Ascending aorta (tissue), 2 donors: ENCODE measurements at regions not wholly inside any gene's neighbourhood (a gene's known extent, or its start where the extent isn't known, plus 50 kb on each side); places are given as distances from the start of the nearest gene placed in this dataset.

Source experiments
- DNase-seq, 2 donors: peaks; one replicate each; pipeline ENCODE4 v3.0.0-alpha.2; 2019; ENCODE audit warnings: low spot score in 2 of 2
- H3K27ac ChIP-seq, 2 donors: fragments of 200-600 bp; sonication (generic); one replicate each; pipeline ENCODE4 v1.5.1; 2016 to 2017; ENCODE audit warnings: mild to moderate bottlenecking in 1 of 2
- H3K27me3 ChIP-seq: fragments of 200-600 bp; sonication (generic); one replicate; pipeline ENCODE4 v1.5.1; 2017
- H3K36me3 ChIP-seq, 2 donors: fragments of 200-600 bp; sonication (generic); one replicate each; pipeline ENCODE4 v1.5.1; 2016
- H3K4me1 ChIP-seq, 2 donors: fragments of 200-600 bp; sonication (generic); one replicate each; pipeline ENCODE4 v1.5.1; 2016 to 2017; ENCODE audit warnings: mild to moderate bottlenecking in 1 of 2
- H3K4me3 ChIP-seq, 2 donors: fragments of 200-600 bp; sonication (generic); one replicate each; pipeline ENCODE4 v1.5.1; 2016 to 2017; ENCODE audit warnings: mild to moderate bottlenecking in 1 of 2
- H3K9me3 ChIP-seq, 2 donors: fragments of 200-600 bp; sonication (generic); one replicate each; pipeline ENCODE4 v1.5.1; 2016
- intact Hi-C: fragments of 100-400 bp; cut with DNase I; formaldehyde crosslinking; loops from one replicate; pipeline ENCODE4 v1.15.1; 2023
- TF ChIP-seq, protein P1 (sequence below), 3 experiments: fragments of 200-600 bp in 2 of 3; fragments of 450-650 bp in 1 of 3; sonication (generic) in 2 of 3; IDR thresholded peaks; one replicate each; pipeline ENCODE4 v1.5.1; 2016 to 2019; ENCODE audit warnings: antibody characterized with exemption in 3 of 3, mild to moderate bottlenecking in 1 of 3, moderate library complexity in 1 of 3

DNA sequence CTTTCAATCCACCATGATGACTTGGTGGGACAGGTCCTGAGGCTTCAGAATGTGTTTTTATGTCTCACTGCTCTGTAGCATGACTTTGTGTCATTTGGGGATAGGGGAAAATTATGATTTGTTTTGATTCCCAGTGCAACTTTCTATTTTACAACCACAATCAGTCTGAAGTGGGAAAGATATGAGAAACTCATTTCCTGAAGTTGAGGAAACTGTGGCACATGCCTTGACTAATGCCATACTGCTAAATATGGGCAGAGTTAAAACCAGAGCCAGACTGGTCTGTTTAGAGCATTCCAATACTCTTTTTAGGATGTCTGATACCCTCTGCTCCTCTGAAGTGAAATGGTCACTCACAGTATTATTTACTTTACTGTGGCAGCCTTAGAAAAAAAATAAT lies 307.7 kb downstream of the ADRA2A start:
- Histone ChIP-seq H3K27me3 (no peaks in the 10 kb centered on the region), H3K27ac (no peak overlapping the region), H3K4me3 (no peak overlapping the region), H3K9me3 (no peaks in the 10 kb centered on the region), H3K4me1 (no peaks in the 10 kb centered on the region), H3K36me3 (no peaks in the 10 kb centered on the region)
- intact Hi-C loops, result no loop called here
- TF ChIP-seq, protein P1, sequence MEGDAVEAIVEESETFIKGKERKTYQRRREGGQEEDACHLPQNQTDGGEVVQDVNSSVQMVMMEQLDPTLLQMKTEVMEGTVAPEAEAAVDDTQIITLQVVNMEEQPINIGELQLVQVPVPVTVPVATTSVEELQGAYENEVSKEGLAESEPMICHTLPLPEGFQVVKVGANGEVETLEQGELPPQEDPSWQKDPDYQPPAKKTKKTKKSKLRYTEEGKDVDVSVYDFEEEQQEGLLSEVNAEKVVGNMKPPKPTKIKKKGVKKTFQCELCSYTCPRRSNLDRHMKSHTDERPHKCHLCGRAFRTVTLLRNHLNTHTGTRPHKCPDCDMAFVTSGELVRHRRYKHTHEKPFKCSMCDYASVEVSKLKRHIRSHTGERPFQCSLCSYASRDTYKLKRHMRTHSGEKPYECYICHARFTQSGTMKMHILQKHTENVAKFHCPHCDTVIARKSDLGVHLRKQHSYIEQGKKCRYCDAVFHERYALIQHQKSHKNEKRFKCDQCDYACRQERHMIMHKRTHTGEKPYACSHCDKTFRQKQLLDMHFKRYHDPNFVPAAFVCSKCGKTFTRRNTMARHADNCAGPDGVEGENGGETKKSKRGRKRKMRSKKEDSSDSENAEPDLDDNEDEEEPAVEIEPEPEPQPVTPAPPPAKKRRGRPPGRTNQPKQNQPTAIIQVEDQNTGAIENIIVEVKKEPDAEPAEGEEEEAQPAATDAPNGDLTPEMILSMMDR (IDR thresholded peaks at IDR 0.05), result no peak
- no peak for DNase-seq

DNA sequence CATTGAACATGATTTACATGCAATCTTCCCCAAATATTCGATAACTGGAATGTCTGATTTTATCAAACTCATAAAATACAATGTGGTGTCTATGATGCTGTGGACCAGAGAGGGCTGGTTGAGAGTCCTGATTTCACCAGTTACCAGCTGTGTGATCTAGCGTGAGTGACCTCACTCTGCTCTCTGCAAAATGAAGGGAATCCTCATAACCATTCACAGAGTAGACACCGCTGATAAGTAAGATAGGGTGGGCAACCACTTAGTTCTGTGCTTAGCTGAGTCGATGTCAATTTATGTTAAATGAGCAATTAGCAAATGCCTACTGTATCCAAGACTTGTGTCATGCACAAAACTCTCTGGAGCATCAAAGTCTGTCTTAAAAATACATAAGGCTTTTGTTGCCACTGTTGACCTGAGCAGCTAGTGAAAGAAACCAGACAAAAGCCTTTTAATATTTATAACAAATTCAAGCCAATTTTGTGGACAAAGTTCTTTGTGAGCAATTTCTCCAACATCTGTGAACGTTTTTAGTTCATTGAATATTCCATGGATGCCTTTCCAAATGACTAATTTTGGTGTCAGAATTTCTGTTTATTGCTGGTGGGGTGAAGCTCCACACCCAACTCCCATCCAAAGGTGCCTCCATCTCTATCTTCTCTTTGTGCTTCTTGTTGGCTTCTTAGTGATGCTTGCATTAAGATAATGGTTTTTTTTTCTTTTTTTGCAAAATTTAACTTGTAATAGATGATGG lies 314.2 kb downstream of the ADRA2A start:
- Histone ChIP-seq H3K27me3 (no peaks in the 10 kb centered on the region), H3K36me3 (no peaks in the 10 kb centered on the region), H3K4me1 (peaks cover 0 to 4% of the 10 kb centered on the region in 2 donors), H3K4me3 (no peak overlapping the region), H3K9me3 (no peaks in the 10 kb centered on the region), H3K27ac (no peak overlapping the region)
- TF ChIP-seq, protein P1 (IDR thresholded peaks at IDR 0.05), result no peak
- intact Hi-C loops, result no loop called here
- DNase-seq, result no peak

- Histone ChIP-seq H3K9me3 (no peaks in the 10 kb centered on the region), H3K4me3 (no peak overlapping the region), H3K27me3 (no peaks in the 10 kb centered on the region), H3K27ac (no peak overlapping the region), H3K36me3 (no peaks in the 10 kb centered on the region), H3K4me1 (peaks cover 0 to 4% of the 10 kb centered on the region in 2 donors)
- DNase-seq, result no peak
- TF ChIP-seq, protein P1 (IDR thresholded peaks at IDR 0.05), result no peak
- intact Hi-C loops, result no loop called here
Measured at GRCh38 chr10:111392159-111392558, 315.3 kb downstream of the ADRA2A start.

- peaks cover 0 to 4% of the 10 kb centered on the region in 2 donors for H3K4me1 ChIP-seq
- TF ChIP-seq, protein P1 (IDR thresholded peaks at IDR 0.05), result no peak
Measured at GRCh38 chr10:111392910-111393309, 316.1 kb downstream of the ADRA2A start.

DNA sequence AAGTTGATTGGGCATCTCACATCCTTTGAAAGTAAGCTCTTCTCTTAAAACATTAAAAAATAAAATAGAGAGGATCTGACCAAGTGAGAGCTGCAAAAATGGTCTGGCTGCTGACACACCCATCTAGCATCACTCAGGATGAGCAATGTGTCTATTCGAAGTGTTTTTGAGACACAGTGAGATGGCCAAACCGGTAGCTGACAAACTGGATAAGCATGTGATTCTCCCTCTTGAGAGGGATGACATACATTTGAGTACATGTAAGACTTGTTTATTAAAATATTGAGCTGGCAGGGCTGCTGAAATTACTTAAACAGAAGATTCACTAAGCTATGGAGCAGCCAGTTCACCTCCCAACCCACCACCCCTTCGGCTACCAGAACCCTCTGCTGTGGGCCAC lies 333.9 kb downstream of the ADRA2A start:
- TF ChIP-seq, protein P1 (IDR thresholded peaks at IDR 0.05), result no peak
- Histone ChIP-seq H3K27me3 (no peaks in the 10 kb centered on the region), H3K27ac (no peak overlapping the region), H3K4me1 (no peaks in the 10 kb centered on the region), H3K9me3 (no peaks in the 10 kb centered on the region), H3K36me3 (no peaks in the 10 kb centered on the region), H3K4me3 (no peak overlapping the region)
- DNase-seq, result no peak
- intact Hi-C loops, result no loop called here

More at GRCh38 chr10:111392910-111393309, 316.1 kb downstream of the ADRA2A start:
- no peak for DNase-seq
- no peaks in the 10 kb centered on the region for H3K36me3 ChIP-seq
- H3K4me3 ChIP-seq, result no peak overlapping the region
- intact Hi-C loops, result no loop called here
- no peaks in the 10 kb centered on the region for H3K27me3 ChIP-seq
- no peak overlapping the region for H3K27ac ChIP-seq
- H3K9me3 ChIP-seq, result no peaks in the 10 kb centered on the region
